ENCODE measurements at regions not wholly inside any gene's neighbourhood (a gene's known extent, or its start where the extent isn't known, plus 50 kb on each side); places are given as distances from the start of the nearest gene placed in this dataset.

DNA sequence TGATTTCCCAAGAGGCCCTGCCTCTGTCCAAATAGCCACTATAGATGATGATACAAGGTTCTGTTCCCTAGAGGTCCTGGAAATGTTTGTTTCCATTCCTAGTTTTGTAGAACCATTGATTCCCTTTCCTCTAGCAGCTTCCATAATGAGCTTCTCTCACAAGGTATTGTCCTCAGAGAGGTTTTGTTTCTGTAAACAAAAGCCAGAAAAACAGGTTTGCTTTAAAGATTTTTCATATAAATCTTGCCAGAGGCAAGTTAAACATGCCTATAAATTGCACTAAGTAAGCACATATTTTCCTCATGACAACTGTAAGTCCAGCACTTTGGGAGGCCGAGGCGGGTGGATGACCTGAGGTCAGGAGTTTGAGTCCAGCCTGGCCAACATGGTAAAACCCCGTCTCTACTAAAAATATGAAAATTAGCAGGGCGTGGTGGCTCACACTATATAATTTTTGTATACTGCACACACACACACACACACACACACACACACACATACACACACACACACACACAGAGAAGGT, 1787.7 kb downstream of the EFNA5 start:
- no CpG with 5 or more reads among the region's 4 CpGs for WGBS, 2 experiments (ENCODE audit: extremely low coverage in 2 of 2, insufficient read length in 1 of 2)
- H3K4me3 ChIP-seq (ENCODE audit: insufficient read depth, low read depth, low read length): no peak overlapping the region
- intact Hi-C loops (cut with micrococcal nuclease) (loop anchor here (10.0 kb wide), 1 partner anchor 352 kb away; no protein-coding TSS in a partner anchor), in situ Hi-C loops (cut with MboI; ENCODE audit: low sequenced_read_pairs) (no loop called here), dilution Hi-C loops (cut with HindIII; ENCODE audit: low sequenced_read_pairs, unreplicated experiment) (no loop called here)
- H3K9me1 ChIP-seq (ENCODE audit: insufficient read depth, low read length): peaks cover 4% of the 10 kb centered on the region; the same call in 1 of the 2 replicates
- H3K27me3 ChIP-seq (ENCODE audit: control insufficient read depth, insufficient read depth, low read length): no peaks in the 10 kb centered on the region
- CTCF ChIA-PET: interaction anchor here (0.6 kb wide), 1 partner anchor 125 kb away, joined by 4 read pairs; no protein-coding TSS in a partner anchor
- no peak overlapping the region for H2AK9ac ChIP-seq (replicated peaks; ENCODE audit: low read depth, low read length, poor library complexity)
- H3K18ac ChIP-seq (ENCODE audit: low read depth, low read length): no peak overlapping the region
- ATAC-seq (ENCODE audit: low read depth) (no peak), DNase-seq (no peak)
- no peak overlapping the region for H2BK120ac ChIP-seq (ENCODE audit: low read depth, low read length)
- no peak overlapping the region for H3K23ac ChIP-seq (ENCODE audit: low read depth, low read length)
- H3K4me1 ChIP-seq (ENCODE audit: control insufficient read depth, insufficient read depth, low read length): no peaks in the 10 kb centered on the region
- no peaks in the 10 kb centered on the region for H4K20me1 ChIP-seq (ENCODE audit: insufficient read depth, low read length)
- H2BK5ac ChIP-seq (ENCODE audit: low read depth, low read length, poor library complexity, severe bottlenecking): no peak overlapping the region
- no peak overlapping the region for H2BK20ac ChIP-seq (ENCODE audit: low read depth, low read length)
- no peak overlapping the region for H2BK15ac ChIP-seq (ENCODE audit: low read depth, low read length)
- H3K9ac ChIP-seq (ENCODE audit: low read depth, low read length): no peak overlapping the region
- H4K5ac ChIP-seq (ENCODE audit: low read depth, low read length): no peak overlapping the region
- H3K79me1 ChIP-seq (ENCODE audit: low read depth in 1 of 2, low read length in 2 of 2): no peaks in the 10 kb centered on the region
- H4K8ac ChIP-seq (ENCODE audit: low read depth in 2 of 2, low read length in 2 of 2): no peak overlapping the region
- no TSS peak for BruUV-seq (replicated peaks)
- H4K91ac ChIP-seq (ENCODE audit: insufficient read depth, low read depth, low read length): no peak overlapping the region
- no peak overlapping the region for H3K4ac ChIP-seq (ENCODE audit: low read depth, low read length)
- POLR2A ChIA-PET (ENCODE audit: unreplicated experiment): no interaction called here
- TF ChIP-seq POLR2A (IDR thresholded peaks at IDR 0.05; ENCODE audit: low read depth, low read length) (no peak), FOS (IDR thresholded peaks at IDR 0.05; ENCODE audit: low read depth, low read length) (no peak), CHD1 (IDR thresholded peaks at IDR 0.05; ENCODE audit: low read depth, low read length) (no peak), NFE2L2 (IDR thresholded peaks at IDR 0.05; ENCODE audit: low read depth, low read length) (no peak), RFX5 (IDR thresholded peaks at IDR 0.05; ENCODE audit: low read depth, low read length) (no peak), CEBPB (IDR thresholded peaks at IDR 0.05; ENCODE audit: low read depth, low read length) (no peak), MAFK (IDR thresholded peaks at IDR 0.05; ENCODE audit: low read depth, low read length) (no peak), MAZ (IDR thresholded peaks at IDR 0.05; ENCODE audit: borderline replicate concordance, low read depth, low read length) (no peak), CTCF (conservative IDR thresholded peaks at IDR 0.05; ENCODE audit: low read depth, low read length) (no peak), RCOR1 (IDR thresholded peaks at IDR 0.05; ENCODE audit: insufficient replicate concordance, low read length) (no peak), SMC3 (IDR thresholded peaks at IDR 0.05; ENCODE audit: low read depth, low read length) (no peak), USF2 (IDR thresholded peaks at IDR 0.05; ENCODE audit: low read depth, low read length) (no peak), BHLHE40 (IDR thresholded peaks at IDR 0.05; ENCODE audit: low read depth, low read length) (no peak)
- TF ChIP-seq, protein P1, sequence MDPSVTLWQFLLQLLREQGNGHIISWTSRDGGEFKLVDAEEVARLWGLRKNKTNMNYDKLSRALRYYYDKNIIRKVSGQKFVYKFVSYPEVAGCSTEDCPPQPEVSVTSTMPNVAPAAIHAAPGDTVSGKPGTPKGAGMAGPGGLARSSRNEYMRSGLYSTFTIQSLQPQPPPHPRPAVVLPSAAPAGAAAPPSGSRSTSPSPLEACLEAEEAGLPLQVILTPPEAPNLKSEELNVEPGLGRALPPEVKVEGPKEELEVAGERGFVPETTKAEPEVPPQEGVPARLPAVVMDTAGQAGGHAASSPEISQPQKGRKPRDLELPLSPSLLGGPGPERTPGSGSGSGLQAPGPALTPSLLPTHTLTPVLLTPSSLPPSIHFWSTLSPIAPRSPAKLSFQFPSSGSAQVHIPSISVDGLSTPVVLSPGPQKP (IDR thresholded peaks at IDR 0.05; ENCODE audit: borderline replicate concordance, low read depth, low read length): no peak
- H3K4me2 ChIP-seq (ENCODE audit: low read depth, low read length): no peak overlapping the region
- no peak overlapping the region for H2AFZ ChIP-seq (replicated peaks; ENCODE audit: low read length, poor library complexity)
- H3K14ac ChIP-seq (replicated peaks; ENCODE audit: low read depth, low read length): no peak overlapping the region
- no peak overlapping the region for H2AK5ac ChIP-seq (ENCODE audit: low read depth, low read length)
- H3K36me3 ChIP-seq (ENCODE audit: control insufficient read depth, insufficient read depth, low read length): no peaks in the 10 kb centered on the region
- H3K9me3 ChIP-seq (ENCODE audit: control insufficient read depth, insufficient read depth, low read length): no peaks in the 10 kb centered on the region
- no peak overlapping the region for H3K56ac ChIP-seq (ENCODE audit: extremely low read depth, insufficient read depth, low read length)
- no peak overlapping the region for H3K27ac ChIP-seq (ENCODE audit: insufficient read depth, low read length)

All from IMR-90 (cell line).